ENCODE measurements at regions not wholly inside any gene's neighbourhood (a gene's known extent, or its start where the extent isn't known, plus 50 kb on each side); places are given as distances from the start of the nearest gene placed in this dataset.
A peak's percentile ranks its signal among the peaks of the same experiment; 100 is the strongest.
"Not testable (repeated sequence)": the region's sequence is repeated elsewhere in the genome, so short reads cannot be mapped to it uniquely, and the experiment has no call there.

DNA sequence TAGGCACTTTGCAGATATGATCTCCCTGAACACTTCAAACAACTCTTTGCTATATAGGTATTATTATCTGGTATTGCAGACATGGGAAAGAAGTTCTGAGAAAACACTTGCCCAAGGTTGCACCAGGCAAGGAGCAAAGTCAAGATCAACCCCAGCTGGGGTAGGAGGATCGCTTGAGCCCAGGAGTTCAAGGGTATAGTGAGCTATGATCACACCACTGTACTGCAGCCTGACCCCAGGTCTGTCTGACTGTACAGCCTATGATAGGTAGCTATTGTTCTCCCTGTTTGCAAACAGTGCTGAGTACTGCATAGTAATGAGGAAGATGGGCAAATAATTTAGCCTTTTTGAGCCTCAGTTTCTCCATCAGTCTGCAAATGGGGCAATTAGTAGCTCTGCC, 60.5 kb upstream of the GRK3 start:
- H3K4me3 ChIP-seq (replicated peaks in 1 of 3; ENCODE audit: insufficient read depth in 1 of 3, low read depth in 2 of 3, low read length in 3 of 3); intact Hi-C loops (cut with micrococcal nuclease; ENCODE audit: unreplicated experiment); H3K4me2 ChIP-seq (ENCODE audit: low read depth, low read length); POLR2A ChIA-PET; BruUV-seq (replicated peaks); CTCF ChIA-PET (ENCODE audit: low intra/inter-chr PET ratio, low total read pairs); DNase-seq (ENCODE audit: low spot score); H3K9me3 ChIP-seq (ENCODE audit: low read length); H3K4me1 ChIP-seq (ENCODE audit: insufficient read depth, low read length); H2AFZ ChIP-seq (ENCODE audit: low read length); H4K20me1 ChIP-seq (ENCODE audit: insufficient read depth, low read length); H3K36me3 ChIP-seq (replicated peaks in 1 of 2; ENCODE audit: control insufficient read depth in 1 of 2, insufficient read depth in 2 of 2, low read length in 2 of 2); H3K79me2 ChIP-seq (ENCODE audit: insufficient read depth, low read length); in situ Hi-C loops (cut with HindIII; ENCODE audit: extremely low pct_ligation_motif_present, low pct_unique_long_range_greater_than_20kb); H3K27ac ChIP-seq (ENCODE audit: extremely low read length, insufficient read depth, low read length); H3K9ac ChIP-seq (ENCODE audit: insufficient read depth, low read depth, low read length); H3K27me3 ChIP-seq (ENCODE audit: control insufficient read depth in 1 of 2, insufficient read depth in 2 of 2, low read length in 2 of 2); TF ChIP-seq SOX6 (IDR thresholded peaks at IDR 0.05): not testable (repeated sequence)
- ATAC-seq (peak; percentile 76), FAIRE-seq (peak; percentile 70)
- peak; percentile 70; the same call in 1 of the 2 replicates for TF ChIP-seq RXRA (CRISPR knock-in tag; IDR thresholded peaks at IDR 0.05)
- 0 out of 2 replicates have a peak, but pooled peaks have one; percentile 34 for TF ChIP-seq SOX5 (CRISPR knock-in tag; IDR thresholded peaks at IDR 0.05; ENCODE audit: borderline replicate concordance)
- peak; percentile 94 for TF ChIP-seq SKI (IDR thresholded peaks at IDR 0.05; ENCODE audit: partially characterized antibody)
- peak; percentile 86 for TF ChIP-seq RARA (CRISPR knock-in tag; IDR thresholded peaks at IDR 0.05)
- TF ChIP-seq BCL6 (CRISPR knock-in tag; IDR thresholded peaks at IDR 0.05): peak; percentile 53; the same call in 1 of the 2 replicates
- peak; percentile 71 for TF ChIP-seq TBL1XR1 (IDR thresholded peaks at IDR 0.05; ENCODE audit: borderline replicate concordance, low read length, partially characterized antibody)
- 0 out of 2 replicates have a peak, but pooled peaks have one; percentile 11 for TF ChIP-seq SOX6 (CRISPR knock-in tag; IDR thresholded peaks at IDR 0.05)
- peak; percentile 15; the same call in 1 of the 2 replicates for TF ChIP-seq SALL1 (CRISPR knock-in tag; IDR thresholded peaks at IDR 0.05)
- 9% methylated on average over 1 of the region's 1 CpG for WGBS (ENCODE audit: low lambda C conversion rate)

DNA sequence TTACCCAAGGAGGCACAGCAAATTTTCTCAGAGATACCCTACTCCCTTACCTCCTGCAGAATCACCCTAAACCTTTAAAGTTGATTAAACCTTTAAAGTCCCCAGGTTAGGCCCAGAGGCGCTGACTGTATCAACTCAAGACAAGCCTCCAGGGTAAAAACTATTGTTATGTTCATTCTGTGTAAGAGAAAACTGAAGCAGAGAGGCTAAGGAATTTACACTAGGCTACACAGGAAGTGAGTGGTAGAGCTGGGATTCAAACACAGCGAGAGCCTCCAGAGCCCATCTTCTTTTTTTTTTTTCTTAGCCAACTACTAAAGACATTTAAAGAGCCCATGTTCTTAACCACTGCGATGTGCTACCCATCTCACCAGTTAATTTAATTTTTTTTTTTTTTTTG, 56.3 kb upstream of the GRK3 start:
- DNase-seq (ENCODE audit: low spot score) (no peak), ATAC-seq (no peak), FAIRE-seq (no peak)
- Histone ChIP-seq H3K79me2 (ENCODE audit: insufficient read depth, low read length) (no peaks in the 10 kb centered on the region), H3K4me1 (ENCODE audit: insufficient read depth, low read length) (no peaks in the 10 kb centered on the region), H3K4me2 (ENCODE audit: low read depth, low read length) (no peak overlapping the region), H3K27me3 (ENCODE audit: control insufficient read depth in 1 of 2, insufficient read depth in 2 of 2, low read length in 2 of 2) (no peaks in the 10 kb centered on the region), H2AFZ (ENCODE audit: low read length) (no peak overlapping the region), H3K9ac (ENCODE audit: insufficient read depth, low read depth, low read length) (no peak overlapping the region), H3K9me3 (ENCODE audit: low read length) (no peaks in the 10 kb centered on the region), H3K27ac (ENCODE audit: extremely low read length, insufficient read depth, low read length) (no peak overlapping the region), H3K36me3 (replicated peaks in 1 of 2; ENCODE audit: control insufficient read depth in 1 of 2, insufficient read depth in 2 of 2, low read length in 2 of 2) (peaks cover 0 to 2% of the 10 kb centered on the region in 2 experiments; a peak in 3 of 5 replicates), H3K4me3 (replicated peaks in 1 of 3; ENCODE audit: insufficient read depth in 1 of 3, low read depth in 2 of 3, low read length in 3 of 3) (no peak overlapping the region), H4K20me1 (ENCODE audit: insufficient read depth, low read length) (no peaks in the 10 kb centered on the region)
- 91% methylated on average over 3 of the region's 3 CpGs for WGBS (ENCODE audit: low lambda C conversion rate)
- POLR2A ChIA-PET: no interaction called here
- no TSS peak for BruUV-seq (replicated peaks)
- no peak for TF ChIP-seq NFRKB (IDR thresholded peaks at IDR 0.05)
- TF ChIP-seq PHF21A (CRISPR knock-in tag; IDR thresholded peaks at IDR 0.05): no peak
- TF ChIP-seq HOXA5 (CRISPR knock-in tag; IDR thresholded peaks at IDR 0.05): no peak
- TF ChIP-seq MYC (CRISPR knock-in tag; IDR thresholded peaks at IDR 0.05; ENCODE audit: borderline replicate concordance): no peak
- TF ChIP-seq SMAD1 (CRISPR knock-in tag; IDR thresholded peaks at IDR 0.05; ENCODE audit: borderline replicate concordance, low read depth): no peak
- no peak for TF ChIP-seq MAFK (conservative IDR thresholded peaks at IDR 0.05 in 1 of 2, IDR thresholded peaks at IDR 0.05 in 1 of 2; ENCODE audit: low read length in 2 of 2)
- TF ChIP-seq HNRNPLL (IDR thresholded peaks at IDR 0.05; ENCODE audit: low read depth, low read length, poor library complexity, severe bottlenecking): no peak
- in situ Hi-C loops (cut with HindIII; ENCODE audit: extremely low pct_ligation_motif_present, low pct_unique_long_range_greater_than_20kb) (no loop called here), intact Hi-C loops (cut with micrococcal nuclease; ENCODE audit: unreplicated experiment) (no loop called here)
- CTCF ChIA-PET (ENCODE audit: low intra/inter-chr PET ratio, low total read pairs): no interaction called here

Measured in HepG2 (cell line).